ENCODE measurements at regions not wholly inside any gene's neighbourhood (a gene's known extent, or its start where the extent isn't known, plus 50 kb on each side); places are given as distances from the start of the nearest gene placed in this dataset.

DNA sequence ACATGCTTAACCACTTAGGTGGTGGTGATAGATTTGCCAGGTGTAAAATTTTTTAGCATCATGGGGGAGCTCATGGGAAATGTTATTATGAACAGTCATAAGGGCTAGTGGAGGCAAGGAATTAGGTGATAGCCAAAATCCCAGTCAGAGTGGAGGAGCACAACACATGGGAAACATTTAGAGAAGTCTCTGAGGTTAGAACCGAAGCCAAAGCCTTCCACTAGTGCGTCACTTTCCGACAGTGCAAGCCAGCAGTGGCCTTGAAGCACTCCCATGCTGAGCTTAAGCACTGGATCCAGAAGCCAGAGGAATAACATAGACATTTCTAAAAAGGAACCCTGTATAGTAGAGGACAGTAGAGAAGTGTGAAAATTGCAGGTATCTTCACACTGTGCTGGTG is 101.5 kb upstream of the SNX2 start:
- intact Hi-C loops (cut with micrococcal nuclease) = no loop called here
- CTCF ChIA-PET = no interaction called here

More for the DNA sequence above, 101.5 kb upstream of the SNX2 start:
- H3K9ac ChIP-seq (ENCODE audit: low read length) = no peak overlapping the region
- H3K9me3 ChIP-seq (ENCODE audit: control insufficient read depth in 1 of 2, insufficient read depth in 1 of 2, low read depth in 1 of 2, low read length in 2 of 2) = no peaks in the 10 kb centered on the region
- H2AFZ ChIP-seq (ENCODE audit: low read depth, low read length, poor library complexity, severe bottlenecking) = no peak overlapping the region
- no peaks in the 10 kb centered on the region for H3K79me2 ChIP-seq (ENCODE audit: insufficient read depth, low read length)
- no TSS peak for BruUV-seq (replicated peaks)
- no peak overlapping the region for H3K4me2 ChIP-seq (ENCODE audit: low read length)
- POLR2A ChIA-PET = no interaction called here
- RAD21 ChIA-PET (ENCODE audit: low non-redundant PET in 1 of 2, low total read pairs in 2 of 2, uncharacterized antibody in 2 of 2, unreplicated experiment in 2 of 2) = no interaction called here
- H3K4me1 ChIP-seq (ENCODE audit: control insufficient read depth in 1 of 2, insufficient read depth in 2 of 2, low read length in 2 of 2) = no peaks in the 10 kb centered on the region
- H4K20me1 ChIP-seq (ENCODE audit: insufficient read depth) = no peaks in the 10 kb centered on the region
- no peak overlapping the region for H3K27ac ChIP-seq (ENCODE audit: low read depth, low read length)
- ATAC-seq (no peak), DNase-seq (ENCODE audit: low read depth, low spot score) (no peak)
- TF ChIP-seq, protein P1, sequence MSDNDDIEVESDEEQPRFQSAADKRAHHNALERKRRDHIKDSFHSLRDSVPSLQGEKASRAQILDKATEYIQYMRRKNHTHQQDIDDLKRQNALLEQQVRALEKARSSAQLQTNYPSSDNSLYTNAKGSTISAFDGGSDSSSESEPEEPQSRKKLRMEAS (IDR thresholded peaks at IDR 0.05) = no peak
- TF ChIP-seq YY1 (IDR thresholded peaks at IDR 0.05; ENCODE audit: extremely low read depth, insufficient replicate concordance, low read depth, low read length) (no peak), SRF (IDR thresholded peaks at IDR 0.05; ENCODE audit: low read depth) (no peak), SP1 (IDR thresholded peaks at IDR 0.05; ENCODE audit: low read depth) (no peak), EZH2 (IDR thresholded peaks at IDR 0.05) (no peak), SIN3A (IDR thresholded peaks at IDR 0.05; ENCODE audit: low read depth) (no peak), TCF7L2 (IDR thresholded peaks at IDR 0.05; ENCODE audit: borderline replicate concordance, extremely low read depth, insufficient read depth, insufficient read length) (no peak), POLR2A (IDR thresholded peaks at IDR 0.05; ENCODE audit: borderline replicate concordance, extremely low read depth, insufficient read depth, insufficient read length) (no peak), POLR2AphosphoS5 (IDR thresholded peaks at IDR 0.05; ENCODE audit: low read depth, low read length) (no peak), JUND (IDR thresholded peaks at IDR 0.05) (no peak)
- TF ChIP-seq, protein P2, sequence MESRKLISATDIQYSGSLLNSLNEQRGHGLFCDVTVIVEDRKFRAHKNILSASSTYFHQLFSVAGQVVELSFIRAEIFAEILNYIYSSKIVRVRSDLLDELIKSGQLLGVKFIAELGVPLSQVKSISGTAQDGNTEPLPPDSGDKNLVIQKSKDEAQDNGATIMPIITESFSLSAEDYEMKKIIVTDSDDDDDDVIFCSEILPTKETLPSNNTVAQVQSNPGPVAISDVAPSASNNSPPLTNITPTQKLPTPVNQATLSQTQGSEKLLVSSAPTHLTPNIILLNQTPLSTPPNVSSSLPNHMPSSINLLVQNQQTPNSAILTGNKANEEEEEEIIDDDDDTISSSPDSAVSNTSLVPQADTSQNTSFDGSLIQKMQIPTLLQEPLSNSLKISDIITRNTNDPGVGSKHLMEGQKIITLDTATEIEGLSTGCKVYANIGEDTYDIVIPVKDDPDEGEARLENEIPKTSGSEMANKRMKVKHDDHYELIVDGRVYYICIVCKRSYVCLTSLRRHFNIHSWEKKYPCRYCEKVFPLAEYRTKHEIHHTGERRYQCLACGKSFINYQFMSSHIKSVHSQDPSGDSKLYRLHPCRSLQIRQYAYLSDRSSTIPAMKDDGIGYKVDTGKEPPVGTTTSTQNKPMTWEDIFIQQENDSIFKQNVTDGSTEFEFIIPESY (IDR thresholded peaks at IDR 0.05; ENCODE audit: extremely low read depth, insufficient replicate concordance, low read length) = no peak
- TF ChIP-seq, protein P3, sequence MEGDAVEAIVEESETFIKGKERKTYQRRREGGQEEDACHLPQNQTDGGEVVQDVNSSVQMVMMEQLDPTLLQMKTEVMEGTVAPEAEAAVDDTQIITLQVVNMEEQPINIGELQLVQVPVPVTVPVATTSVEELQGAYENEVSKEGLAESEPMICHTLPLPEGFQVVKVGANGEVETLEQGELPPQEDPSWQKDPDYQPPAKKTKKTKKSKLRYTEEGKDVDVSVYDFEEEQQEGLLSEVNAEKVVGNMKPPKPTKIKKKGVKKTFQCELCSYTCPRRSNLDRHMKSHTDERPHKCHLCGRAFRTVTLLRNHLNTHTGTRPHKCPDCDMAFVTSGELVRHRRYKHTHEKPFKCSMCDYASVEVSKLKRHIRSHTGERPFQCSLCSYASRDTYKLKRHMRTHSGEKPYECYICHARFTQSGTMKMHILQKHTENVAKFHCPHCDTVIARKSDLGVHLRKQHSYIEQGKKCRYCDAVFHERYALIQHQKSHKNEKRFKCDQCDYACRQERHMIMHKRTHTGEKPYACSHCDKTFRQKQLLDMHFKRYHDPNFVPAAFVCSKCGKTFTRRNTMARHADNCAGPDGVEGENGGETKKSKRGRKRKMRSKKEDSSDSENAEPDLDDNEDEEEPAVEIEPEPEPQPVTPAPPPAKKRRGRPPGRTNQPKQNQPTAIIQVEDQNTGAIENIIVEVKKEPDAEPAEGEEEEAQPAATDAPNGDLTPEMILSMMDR (IDR thresholded peaks at IDR 0.05 in 2 of 3, conservative IDR thresholded peaks at IDR 0.05 in 1 of 3; ENCODE audit: borderline replicate concordance in 1 of 3, insufficient read depth in 1 of 3, low read depth in 2 of 3, low read length in 2 of 3) = no peak
- no peaks in the 10 kb centered on the region for H3K36me3 ChIP-seq (ENCODE audit: control insufficient read depth in 1 of 2, insufficient read depth in 2 of 2, low read length in 2 of 2)
- H3K27me3 ChIP-seq (ENCODE audit: insufficient read depth, low read length) = no peaks in the 10 kb centered on the region
- no peak overlapping the region for H3K4me3 ChIP-seq (replicated peaks in 1 of 2; ENCODE audit: low read depth in 1 of 2, low read length in 2 of 2)
- H3K9me2 ChIP-seq (ENCODE audit: insufficient read depth) = no peaks in the 10 kb centered on the region
